GM12874 (cell line): ENCODE measurements at regions not wholly inside any gene's neighbourhood (a gene's known extent, or its start where the extent isn't known, plus 50 kb on each side); places are given as distances from the start of the nearest gene placed in this dataset.

Experiments used
- TF ChIP-seq, protein P1 (sequence below): IDR thresholded peaks from 2 replicates; pipeline ENCODE4 v1.5.1; 2011; ENCODE audit warnings: low read depth, mild to moderate bottlenecking, control low read depth, low read length, moderate library complexity; ENCODE audit not compliant: insufficient read depth

DNA sequence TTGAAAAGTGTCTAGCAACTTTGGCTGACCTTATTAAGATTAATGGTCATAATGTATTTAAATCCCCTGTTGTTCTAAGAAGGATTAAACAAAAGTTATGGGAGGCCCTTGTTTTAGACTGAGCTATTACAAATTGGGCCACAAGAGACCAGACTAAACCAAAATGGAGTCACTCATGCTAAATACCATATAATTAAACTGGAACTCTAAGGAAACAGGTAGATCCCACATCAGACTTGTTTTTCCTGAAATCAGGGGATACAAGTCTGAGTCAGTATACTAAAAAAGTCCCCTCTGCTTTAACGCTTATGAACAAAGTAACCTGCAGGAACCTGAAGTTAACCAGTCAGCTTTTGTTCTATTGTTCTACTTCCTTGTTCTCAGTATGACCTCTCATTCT, 305.9 kb upstream of the SGCG start:
- TF ChIP-seq, protein P1, sequence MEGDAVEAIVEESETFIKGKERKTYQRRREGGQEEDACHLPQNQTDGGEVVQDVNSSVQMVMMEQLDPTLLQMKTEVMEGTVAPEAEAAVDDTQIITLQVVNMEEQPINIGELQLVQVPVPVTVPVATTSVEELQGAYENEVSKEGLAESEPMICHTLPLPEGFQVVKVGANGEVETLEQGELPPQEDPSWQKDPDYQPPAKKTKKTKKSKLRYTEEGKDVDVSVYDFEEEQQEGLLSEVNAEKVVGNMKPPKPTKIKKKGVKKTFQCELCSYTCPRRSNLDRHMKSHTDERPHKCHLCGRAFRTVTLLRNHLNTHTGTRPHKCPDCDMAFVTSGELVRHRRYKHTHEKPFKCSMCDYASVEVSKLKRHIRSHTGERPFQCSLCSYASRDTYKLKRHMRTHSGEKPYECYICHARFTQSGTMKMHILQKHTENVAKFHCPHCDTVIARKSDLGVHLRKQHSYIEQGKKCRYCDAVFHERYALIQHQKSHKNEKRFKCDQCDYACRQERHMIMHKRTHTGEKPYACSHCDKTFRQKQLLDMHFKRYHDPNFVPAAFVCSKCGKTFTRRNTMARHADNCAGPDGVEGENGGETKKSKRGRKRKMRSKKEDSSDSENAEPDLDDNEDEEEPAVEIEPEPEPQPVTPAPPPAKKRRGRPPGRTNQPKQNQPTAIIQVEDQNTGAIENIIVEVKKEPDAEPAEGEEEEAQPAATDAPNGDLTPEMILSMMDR = no peak

DNA sequence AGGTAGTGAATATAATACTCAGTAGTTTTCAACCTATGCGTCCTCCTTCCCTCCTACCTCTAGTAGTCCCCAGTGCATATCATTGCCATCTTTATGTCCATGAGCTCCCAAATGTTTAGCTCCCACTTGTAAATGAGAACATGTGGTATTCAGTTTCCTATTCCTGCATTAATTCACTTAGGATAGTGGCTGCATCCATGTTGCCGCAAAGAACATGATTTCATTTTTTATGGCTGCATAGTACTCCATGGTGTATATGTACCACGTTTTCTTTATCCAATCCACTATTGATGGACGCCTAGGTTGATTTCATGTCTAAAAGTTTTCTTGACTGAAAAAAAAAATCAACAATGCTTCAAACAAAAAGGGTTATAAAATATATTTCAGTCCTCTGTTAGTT, 303.4 kb upstream of the SGCG start:
- TF ChIP-seq, protein P1 = no peak

DNA sequence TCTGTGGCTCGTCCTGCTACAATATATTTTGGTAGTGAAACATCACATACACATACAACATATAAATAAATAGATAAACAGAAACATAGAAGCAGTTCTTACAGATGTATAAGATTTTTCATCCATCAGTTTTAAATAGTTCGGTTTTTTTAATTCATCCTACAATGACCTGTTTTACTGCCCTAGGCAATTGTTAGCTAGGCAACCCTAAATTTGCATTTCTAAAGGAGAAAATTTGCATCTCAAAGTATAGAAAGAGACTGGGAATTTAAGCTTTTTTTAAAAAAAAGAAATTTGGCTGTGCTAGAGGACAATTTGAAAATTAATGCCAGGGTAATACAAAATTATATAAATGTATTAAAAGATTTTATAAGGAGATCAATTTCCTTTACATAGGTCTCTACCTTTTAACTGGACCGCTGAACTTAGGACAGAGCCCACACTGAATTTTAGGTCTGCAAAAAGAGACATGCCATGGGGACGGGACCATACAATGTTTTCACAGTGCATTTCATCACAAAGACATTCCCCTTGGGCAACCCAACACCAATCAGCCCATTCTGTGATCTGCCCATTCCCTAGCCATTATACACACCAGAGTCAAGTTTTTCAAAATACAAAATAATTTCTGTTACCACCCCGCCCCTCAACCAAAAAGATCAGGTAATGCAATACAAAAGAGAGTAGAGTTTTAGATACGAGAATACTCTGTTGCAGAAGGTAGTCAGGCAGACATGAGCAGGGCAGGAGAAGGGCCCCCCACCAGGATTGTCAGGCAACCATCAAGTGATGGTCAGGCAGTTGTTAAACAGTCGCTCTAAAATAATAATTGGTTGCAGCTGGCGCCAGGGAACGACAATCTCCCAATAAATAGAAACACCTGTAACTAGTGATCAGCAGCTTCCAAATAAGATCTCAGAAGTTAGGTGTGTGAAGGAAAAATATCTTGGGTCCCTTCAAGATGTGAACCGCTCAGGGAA, 299.7 kb upstream of the SGCG start:
- TF ChIP-seq, protein P1 = no peak

DNA sequence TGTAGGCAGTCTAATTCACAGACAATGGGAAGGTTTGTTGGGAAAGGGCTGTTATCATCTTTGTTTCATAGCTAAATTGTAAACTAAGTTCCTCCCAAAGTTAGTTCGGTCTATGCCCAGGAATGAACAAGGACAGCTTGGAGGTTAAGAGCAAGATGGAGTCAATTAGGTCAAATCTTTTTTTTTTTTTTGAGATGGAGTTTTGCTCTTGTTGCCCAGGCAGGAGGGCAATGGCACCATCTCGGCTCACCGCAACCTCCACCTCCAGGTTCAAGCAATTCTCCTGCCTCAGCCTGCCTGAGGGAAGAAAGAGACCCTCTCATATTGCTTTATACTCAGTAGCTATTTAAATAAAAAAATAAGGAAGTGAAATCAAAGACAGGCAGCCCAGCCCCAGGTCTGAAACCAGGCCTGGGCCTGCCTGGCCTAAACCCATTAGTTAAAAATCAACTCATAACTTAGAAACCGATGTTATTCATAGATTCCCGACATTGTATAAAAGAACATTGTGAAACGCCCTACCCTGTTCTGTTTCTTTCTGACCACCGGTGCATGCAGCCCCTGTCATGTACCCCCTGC, 297.4 kb upstream of the SGCG start:
- TF ChIP-seq, protein P1 = no peak

DNA sequence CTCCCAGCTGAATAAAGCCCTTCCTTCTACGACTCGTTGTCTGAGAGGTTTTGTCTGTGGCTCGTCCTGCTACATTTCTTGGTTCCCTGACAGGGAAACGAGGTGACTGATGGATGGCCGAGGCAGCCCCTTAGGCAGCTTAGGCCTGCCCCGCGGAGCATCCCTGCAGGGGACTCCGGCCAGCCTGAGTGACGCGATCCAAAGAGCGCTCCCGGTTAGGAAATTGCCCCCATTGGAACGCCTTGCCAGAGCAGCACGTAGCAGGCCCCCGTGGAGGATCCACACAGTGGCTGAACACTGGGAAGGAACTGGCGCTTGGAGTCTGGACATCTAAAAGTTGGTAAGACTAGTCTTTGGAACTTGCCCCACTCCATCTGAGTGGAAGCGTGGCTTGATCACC, 296.8 kb upstream of the SGCG start:
- TF ChIP-seq, protein P1 = no peak

DNA sequence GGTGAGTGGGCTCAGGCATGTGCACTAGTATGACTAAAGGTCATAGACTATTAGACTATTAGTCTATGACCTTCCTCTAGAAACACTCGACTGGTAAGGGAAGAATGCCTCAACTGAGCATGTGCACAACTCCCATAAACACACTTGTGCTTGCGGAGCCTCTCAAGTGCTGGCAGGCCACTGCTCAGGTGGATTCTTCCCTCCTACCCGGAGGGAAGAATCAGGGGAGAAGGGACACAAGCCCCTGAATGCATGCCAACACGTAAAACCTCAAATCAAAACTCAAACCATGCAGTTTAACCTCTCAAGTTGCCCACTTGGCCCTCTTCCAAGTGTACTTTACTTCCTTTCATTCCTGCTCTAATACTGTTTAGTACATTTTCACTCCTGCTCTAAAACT, 287.6 kb upstream of the SGCG start:
- TF ChIP-seq, protein P1 = no peak

DNA sequence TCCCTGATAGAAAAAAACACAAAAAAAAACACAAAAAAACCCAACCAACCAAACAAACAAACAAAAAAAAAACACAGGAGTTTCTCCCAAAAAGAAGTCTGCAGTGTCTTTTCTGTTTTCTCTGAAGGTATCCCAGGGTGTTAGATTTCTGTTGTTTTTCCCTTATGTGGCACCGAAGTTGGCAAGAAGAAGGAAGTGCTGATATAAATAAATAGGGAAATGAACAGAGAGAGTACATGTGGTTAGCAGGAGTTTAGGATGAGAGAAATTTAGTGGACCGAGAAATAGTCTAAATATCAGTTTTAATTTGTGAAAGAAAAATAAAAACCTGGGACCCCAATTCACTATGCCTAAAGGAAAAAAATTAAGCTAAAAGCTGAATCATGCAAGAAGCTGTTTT, 287.0 kb upstream of the SGCG start:
- TF ChIP-seq, protein P1 = no peak
